ENCODE measurements at regions not wholly inside any gene's neighbourhood (a gene's known extent, or its start where the extent isn't known, plus 50 kb on each side); places are given as distances from the start of the nearest gene placed in this dataset.

GRCh38 chr20:24732076-24732475 lies 217.0 kb upstream of the CST7 start:
- H3K4me3 ChIP-seq (replicated peaks in 1 of 2; ENCODE audit: low read depth in 2 of 2, low read length in 2 of 2): no peak overlapping the region
- no peak for DNase-seq (ENCODE audit: low read depth in 2 of 2)
- no peak for TF ChIP-seq CTCF (IDR thresholded peaks at IDR 0.05; ENCODE audit: low read depth, low read length)

- no peak for DNase-seq (ENCODE audit: low read depth in 2 of 2)
- no peak overlapping the region for H3K4me3 ChIP-seq (replicated peaks in 1 of 2; ENCODE audit: low read depth in 2 of 2, low read length in 2 of 2)
- no peak for TF ChIP-seq CTCF (IDR thresholded peaks at IDR 0.05; ENCODE audit: low read depth, low read length)
Observed at GRCh38 chr20:24732599-24732998, 216.5 kb upstream of the CST7 start.

GRCh38 chr20:24733416-24733815 lies 215.7 kb upstream of the CST7 start:
- no peak for DNase-seq (ENCODE audit: low read depth in 2 of 2)
- H3K4me3 ChIP-seq (replicated peaks in 1 of 2; ENCODE audit: low read depth in 2 of 2, low read length in 2 of 2): no peak overlapping the region
- TF ChIP-seq CTCF (IDR thresholded peaks at IDR 0.05; ENCODE audit: low read depth, low read length): no peak

- H3K4me3 ChIP-seq (replicated peaks in 1 of 2; ENCODE audit: low read depth in 2 of 2, low read length in 2 of 2): no peak overlapping the region
- no peak for DNase-seq (ENCODE audit: low read depth in 2 of 2)
- TF ChIP-seq CTCF (IDR thresholded peaks at IDR 0.05; ENCODE audit: low read depth, low read length): no peak
Observed at GRCh38 chr20:24734139-24734538, 214.9 kb upstream of the CST7 start.

- DNase-seq (ENCODE audit: low read depth in 2 of 2): peak in 1 of 2 donors; percentile 4
- no peak overlapping the region for H3K4me3 ChIP-seq (replicated peaks in 1 of 2; ENCODE audit: low read depth in 2 of 2, low read length in 2 of 2)
- TF ChIP-seq CTCF (IDR thresholded peaks at IDR 0.05; ENCODE audit: low read depth, low read length): no peak
Observed at GRCh38 chr20:24735263-24735662, 213.8 kb upstream of the CST7 start.

- DNase-seq (ENCODE audit: low read depth in 2 of 2): no peak
- TF ChIP-seq CTCF (IDR thresholded peaks at IDR 0.05; ENCODE audit: low read depth, low read length): no peak
- H3K4me3 ChIP-seq (replicated peaks in 1 of 2; ENCODE audit: low read depth in 2 of 2, low read length in 2 of 2): no peak overlapping the region
Observed at GRCh38 chr20:24736131-24736843, 212.8 kb upstream of the CST7 start.

- DNase-seq (ENCODE audit: low read depth in 2 of 2): no peak
Observed at GRCh38 chr20:24736844-24737211, 212.2 kb upstream of the CST7 start.

More at GRCh38 chr20:24736844-24737211, 212.2 kb upstream of the CST7 start:
- TF ChIP-seq CTCF (IDR thresholded peaks at IDR 0.05; ENCODE audit: low read depth, low read length): no peak
- no peak overlapping the region for H3K4me3 ChIP-seq (replicated peaks in 1 of 2; ENCODE audit: low read depth in 2 of 2, low read length in 2 of 2)

Data from cardiac fibroblast (primary cell).